AG04450 (cell line): ENCODE measurements at regions not wholly inside any gene's neighbourhood (a gene's known extent, or its start where the extent isn't known, plus 50 kb on each side); places are given as distances from the start of the nearest gene placed in this dataset.
"Not testable (repeated sequence)": the region's sequence is repeated elsewhere in the genome, so short reads cannot be mapped to it uniquely, and the experiment has no call there.

Experiments used
- CTCF ChIA-PET: fragments of 300-600, 350-600 bp; formaldehyde crosslinking; extraction: SDS; loops from one replicate; lab custom pipeline; 2022; ENCODE audit warnings: antibody characterized with exemption, inconsistent platforms; lab: Charles Lee
- POLR2A ChIA-PET: fragments of 350-600 bp; formaldehyde crosslinking; extraction: SDS; loops from one replicate; lab custom pipeline; 2021; ENCODE audit warnings: antibody characterized with exemption, inconsistent platforms; lab: Yijun Ruan, JAX
- DNase-seq: peaks from one replicate; pipeline ENCODE4 v3.0.0-alpha.2; 2011; ENCODE audit warnings: low read depth, low spot score
- H3K27ac ChIP-seq: one replicate; pipeline ENCODE4 v1.5.1; 2012; ENCODE audit warnings: low read depth, low read length, control low read depth
- H3K27me3 ChIP-seq: one replicate; pipeline ENCODE4 v1.6.0; 2012; ENCODE audit warnings: low read length; ENCODE audit not compliant: control insufficient read depth, insufficient read depth
- H3K4me3 ChIP-seq: 2 replicates; pipeline ENCODE4 v1.5.1; 2011; ENCODE audit warnings: mild to moderate bottlenecking, low read depth, low read length, control low read depth
- H3K9me3 ChIP-seq: 2 replicates; pipeline ENCODE4 v1.5.1; 2012; ENCODE audit warnings: low read length; ENCODE audit not compliant: control insufficient read depth, insufficient read depth
- TF ChIP-seq, protein P1 (sequence below): IDR thresholded peaks from 2 replicates; pipeline ENCODE4 v1.5.1; 2011; ENCODE audit warnings: low read depth, low read length, control low read depth, inconsistent platforms

DNA sequence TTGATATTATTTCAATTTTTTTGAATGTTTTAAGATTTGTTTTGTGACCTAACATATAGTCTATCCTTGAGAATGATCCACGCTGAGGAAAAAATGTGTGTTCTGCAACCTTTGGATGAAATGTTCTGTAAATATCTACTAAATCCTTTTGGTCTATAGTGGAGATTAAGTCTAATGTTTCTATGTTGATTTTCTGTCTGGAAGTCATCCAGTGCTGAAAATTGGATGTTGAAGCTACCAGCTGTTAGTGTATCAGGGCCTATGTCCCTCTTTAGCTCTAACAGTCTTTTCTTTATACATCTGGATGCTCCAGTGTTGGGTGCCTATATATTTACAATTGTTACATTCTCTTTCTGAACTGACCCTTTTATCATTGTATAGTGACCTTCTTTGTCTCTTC lies 422.3 kb downstream of the TMEM232 start:
- ChIA-PET POLR2A (no interaction called here), CTCF (no interaction called here)
- no peak for DNase-seq
- no peak overlapping the region for H3K27ac ChIP-seq
- TF ChIP-seq, protein P1, sequence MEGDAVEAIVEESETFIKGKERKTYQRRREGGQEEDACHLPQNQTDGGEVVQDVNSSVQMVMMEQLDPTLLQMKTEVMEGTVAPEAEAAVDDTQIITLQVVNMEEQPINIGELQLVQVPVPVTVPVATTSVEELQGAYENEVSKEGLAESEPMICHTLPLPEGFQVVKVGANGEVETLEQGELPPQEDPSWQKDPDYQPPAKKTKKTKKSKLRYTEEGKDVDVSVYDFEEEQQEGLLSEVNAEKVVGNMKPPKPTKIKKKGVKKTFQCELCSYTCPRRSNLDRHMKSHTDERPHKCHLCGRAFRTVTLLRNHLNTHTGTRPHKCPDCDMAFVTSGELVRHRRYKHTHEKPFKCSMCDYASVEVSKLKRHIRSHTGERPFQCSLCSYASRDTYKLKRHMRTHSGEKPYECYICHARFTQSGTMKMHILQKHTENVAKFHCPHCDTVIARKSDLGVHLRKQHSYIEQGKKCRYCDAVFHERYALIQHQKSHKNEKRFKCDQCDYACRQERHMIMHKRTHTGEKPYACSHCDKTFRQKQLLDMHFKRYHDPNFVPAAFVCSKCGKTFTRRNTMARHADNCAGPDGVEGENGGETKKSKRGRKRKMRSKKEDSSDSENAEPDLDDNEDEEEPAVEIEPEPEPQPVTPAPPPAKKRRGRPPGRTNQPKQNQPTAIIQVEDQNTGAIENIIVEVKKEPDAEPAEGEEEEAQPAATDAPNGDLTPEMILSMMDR, result no peak
- H3K4me3 ChIP-seq, result no peak overlapping the region
- H3K9me3 ChIP-seq, result peaks cover 11% of the 10 kb centered on the region
- no peaks in the 10 kb centered on the region for H3K27me3 ChIP-seq

DNA sequence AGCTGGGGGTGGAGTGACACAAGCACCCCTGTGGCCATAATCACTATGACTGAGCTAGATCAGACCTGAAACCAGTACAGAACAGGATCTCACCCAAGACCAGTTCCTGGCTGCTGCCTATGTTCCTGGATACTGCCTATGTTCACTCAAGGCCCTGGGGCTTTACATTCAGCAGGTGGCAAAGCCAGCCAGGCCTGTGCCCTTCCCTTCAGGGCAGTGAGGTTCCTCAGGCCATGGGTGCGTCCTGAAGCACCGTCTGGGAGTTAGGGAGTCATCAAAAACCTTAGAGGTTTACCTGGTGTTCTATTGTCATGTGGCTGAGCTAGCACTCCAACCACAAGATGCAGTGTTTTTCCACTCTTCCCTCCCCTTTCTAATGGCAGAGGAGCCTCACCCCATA lies 419.8 kb downstream of the TMEM232 start:
- DNase-seq, result no peak
- CTCF ChIA-PET, result no interaction called here
- no peak overlapping the region for H3K27ac ChIP-seq
- POLR2A ChIA-PET, result no interaction called here
- peaks cover 11% of the 10 kb centered on the region for H3K9me3 ChIP-seq
- no peaks in the 10 kb centered on the region for H3K27me3 ChIP-seq
- TF ChIP-seq, protein P1, result no peak
- H3K4me3 ChIP-seq, result no peak overlapping the region

DNA sequence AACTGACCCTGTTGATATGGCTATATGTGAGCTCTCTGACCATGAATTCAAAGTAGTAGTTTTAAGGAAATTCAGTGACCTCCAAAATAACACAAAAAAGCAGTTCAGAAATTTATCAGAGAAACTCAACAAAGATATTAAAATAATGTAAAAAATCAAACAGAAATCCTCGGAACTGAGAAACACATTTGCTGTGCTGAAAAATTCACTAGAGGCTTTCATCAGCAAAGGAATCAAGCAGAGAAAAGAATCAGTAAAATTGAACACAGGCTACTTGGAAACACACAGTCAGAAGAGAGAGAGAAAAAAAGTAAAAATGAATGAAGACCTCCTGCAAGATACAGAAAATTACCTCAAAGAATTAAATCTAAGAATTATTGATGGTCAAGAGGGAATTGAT lies 417.2 kb downstream of the TMEM232 start:
- no peaks in the 10 kb centered on the region for H3K27me3 ChIP-seq
- TF ChIP-seq, protein P1, result no peak
- no peak overlapping the region for H3K27ac ChIP-seq
- H3K4me3 ChIP-seq, result no peak overlapping the region
- CTCF ChIA-PET, result no interaction called here
- no peak for DNase-seq
- H3K9me3 ChIP-seq, result peaks cover 11% of the 10 kb centered on the region
- POLR2A ChIA-PET, result no interaction called here

DNA sequence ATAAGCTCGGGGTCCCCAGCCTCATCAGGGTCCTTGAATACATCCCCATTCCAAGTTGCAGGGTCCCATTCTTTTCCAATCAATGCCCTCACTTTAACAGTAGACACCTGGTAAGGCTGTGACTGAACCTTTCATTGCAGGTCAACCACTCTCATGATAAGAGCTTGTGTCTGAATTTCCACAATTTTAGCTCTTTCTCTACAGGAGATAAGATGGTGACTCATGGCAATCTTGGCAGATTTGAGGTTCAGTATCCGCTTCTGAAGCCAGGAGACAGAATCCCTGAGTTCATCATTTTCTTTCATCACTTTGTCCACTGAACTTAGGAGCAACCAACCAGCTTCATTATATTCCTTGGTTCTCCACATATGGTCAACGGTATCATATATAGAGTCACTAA lies 409.9 kb downstream of the TMEM232 start:
- H3K9me3 ChIP-seq, DNase-seq, H3K27me3 ChIP-seq, POLR2A ChIA-PET, H3K27ac ChIP-seq, H3K4me3 ChIP-seq: not testable (repeated sequence)
- CTCF ChIA-PET, result interaction anchor here (1.6 kb wide), 1 partner anchor 98 kb away, joined by 3 read pairs; no protein-coding TSS in a partner anchor

DNA sequence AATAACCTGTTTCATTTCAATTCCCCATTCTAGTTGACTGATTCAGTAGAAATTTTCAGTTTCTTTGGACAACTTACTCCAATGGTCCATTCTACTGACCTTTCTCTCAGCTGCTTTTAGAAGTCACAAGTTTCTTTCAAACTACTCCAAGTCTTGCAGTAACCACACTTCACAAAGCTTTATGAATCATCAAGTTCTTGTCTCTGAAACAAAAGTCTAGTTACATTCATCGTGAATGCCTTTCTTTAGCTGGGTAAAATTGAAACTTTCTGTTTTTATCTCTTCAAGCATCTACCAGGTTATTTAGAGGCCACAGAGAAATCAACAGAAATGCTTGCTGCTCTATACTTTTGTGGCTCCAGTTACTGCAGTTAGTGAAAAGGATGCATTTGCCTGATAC lies 405.4 kb downstream of the TMEM232 start:
- ChIA-PET POLR2A (no interaction called here), CTCF (no interaction called here)

More for the DNA sequence above, 405.4 kb downstream of the TMEM232 start:
- no peak for DNase-seq
- H3K9me3 ChIP-seq, result no peaks in the 10 kb centered on the region
- TF ChIP-seq, protein P1, result no peak
- no peaks in the 10 kb centered on the region for H3K27me3 ChIP-seq
- H3K27ac ChIP-seq, result no peak overlapping the region
- H3K4me3 ChIP-seq, result no peak overlapping the region
